ENCODE measurements at regions not wholly inside any gene's neighbourhood (a gene's known extent, or its start where the extent isn't known, plus 50 kb on each side); places are given as distances from the start of the nearest gene placed in this dataset.

- H3K23me2 ChIP-seq (ENCODE audit: insufficient read length, low read depth, low read length, poor library complexity, severe bottlenecking), result no peaks in the 10 kb centered on the region
- no peak for TF ChIP-seq CTCF (conservative IDR thresholded peaks at IDR 0.05)
- H2AFZ ChIP-seq (ENCODE audit: low read length), result no peak overlapping the region
- no peak overlapping the region for H3K14ac ChIP-seq (ENCODE audit: insufficient read depth, low read length)
- Mint-ChIP-seq H3K9me3 (peaks cover 9 to 20% of the 10 kb centered on the region in 2 experiments; a peak in 4 of 5 replicates), H3K4me3 (no peak overlapping the region), H3K27ac (no peak overlapping the region), H3K27me3 (ENCODE audit: low read depth) (no peaks in the 10 kb centered on the region; the same call in 1 of the 2 replicates), H3K4me1 (peaks cover 14 to 20% of the 10 kb centered on the region in 2 experiments), H3K36me3 (ENCODE audit: insufficient read depth in 1 of 3, low read depth in 3 of 3) (no peaks in the 10 kb centered on the region; a peak in 4 of 7 replicates)
- H3K4ac ChIP-seq (ENCODE audit: low read depth, low read length), result no peak overlapping the region
- no peak overlapping the region for H2BK20ac ChIP-seq (ENCODE audit: low read depth, low read length, poor library complexity, severe bottlenecking)
- no peak for DNase-seq
- no peak overlapping the region for H2BK15ac ChIP-seq (ENCODE audit: low read depth, low read length)
- H4K5ac ChIP-seq (ENCODE audit: insufficient read length, low read depth, low read length), result no peak overlapping the region
- H3K23ac ChIP-seq (ENCODE audit: insufficient read length, low read depth, low read length), result no peak overlapping the region
- no peak overlapping the region for H2BK120ac ChIP-seq (ENCODE audit: low read depth, low read length, poor library complexity, severe bottlenecking)
- H2BK5ac ChIP-seq (ENCODE audit: insufficient read length, low read length), result no peak overlapping the region
- no peaks in the 10 kb centered on the region for H3K79me2 ChIP-seq (ENCODE audit: insufficient read depth, low read length)
- H3K56ac ChIP-seq (ENCODE audit: insufficient read length, low read depth, low read length), result no peak overlapping the region
- no peak overlapping the region for H4K8ac ChIP-seq (replicated peaks; ENCODE audit: insufficient read length, low read depth, low read length)
- no peaks in the 10 kb centered on the region for H3K27me3 ChIP-seq (ENCODE audit: insufficient read depth, low read length)
- H3K4me2 ChIP-seq (ENCODE audit: insufficient read depth, insufficient read length, low read length), result no peak overlapping the region
- no peak overlapping the region for H2BK12ac ChIP-seq (ENCODE audit: insufficient read length, low read depth, low read length)
- no peak overlapping the region for H3K27ac ChIP-seq (ENCODE audit: insufficient read length, low read depth, low read length)
- no peak overlapping the region for H2AK5ac ChIP-seq (ENCODE audit: insufficient read length, low read length)
- H3K9ac ChIP-seq (ENCODE audit: extremely low read depth, insufficient read length, low read length), result no peak overlapping the region
- no peaks in the 10 kb centered on the region for H4K20me1 ChIP-seq (ENCODE audit: control insufficient read depth, insufficient read depth, insufficient read length)
- no peaks in the 10 kb centered on the region for H3K9me3 ChIP-seq (ENCODE audit: control insufficient read depth, low read depth, low read length)
- no peak overlapping the region for H4K91ac ChIP-seq (ENCODE audit: insufficient read length, low read depth, low read length)
- H3K79me1 ChIP-seq (ENCODE audit: insufficient read depth, low read depth, low read length, poor library complexity, severe bottlenecking), result no peaks in the 10 kb centered on the region
- H3T11ph ChIP-seq (ENCODE audit: low read length), result no peak overlapping the region
- no peak overlapping the region for H3K18ac ChIP-seq (ENCODE audit: insufficient read length, low read depth, low read length)
- H3K4me1 ChIP-seq (ENCODE audit: insufficient read depth, low read length), result peaks cover 2% of the 10 kb centered on the region; the same call in 1 of the 2 replicates
Observed at GRCh38 chr2:204441316-204441715, 104.0 kb upstream of the PARD3B start.

All from H9 (cell line).